WERI-Rb-1 (cell line): ENCODE measurements at regions not wholly inside any gene's neighbourhood (a gene's known extent, or its start where the extent isn't known, plus 50 kb on each side); places are given as distances from the start of the nearest gene placed in this dataset.

Source experiments
- DNase-seq: peaks from one replicate; pipeline ENCODE4 v3.0.0-alpha.2; 2020
- H3K27ac ChIP-seq: fragments of 250-450 bp; sonication (Bioruptor Pico); 2 replicates; pipeline ENCODE4 v1.5.1; 2020; ENCODE audit warnings: mild to moderate bottlenecking, moderate library complexity
- H3K27me3 ChIP-seq: fragments of 250-450 bp; sonication (Bioruptor Pico); 2 replicates; pipeline ENCODE4 v1.5.1; 2021; ENCODE audit warnings: mild to moderate bottlenecking, low read depth, moderate library complexity; ENCODE audit not compliant: insufficient read depth, severe bottlenecking
- H3K36me3 ChIP-seq: fragments of 250-450 bp; sonication (Bioruptor Pico); 2 replicates; pipeline ENCODE4 v1.5.1; 2020; ENCODE audit warnings: mild to moderate bottlenecking, moderate library complexity
- H3K4me3 ChIP-seq: 2 replicates; pipeline ENCODE4 v1.5.1; 2011; ENCODE audit warnings: low read depth, mild to moderate bottlenecking, control low read depth, low read length
- H3K9me3 ChIP-seq: fragments of 250-450 bp; sonication (Bioruptor Pico); 2 replicates; pipeline ENCODE4 v1.5.1; 2021; ENCODE audit warnings: mild to moderate bottlenecking, moderate library complexity; ENCODE audit not compliant: severe bottlenecking
- CTCF ChIP-seq: IDR thresholded peaks from 2 replicates; pipeline ENCODE4 v1.5.1; 2011; ENCODE audit warnings: low read depth, mild to moderate bottlenecking, control low read depth, inconsistent platforms, low read length

DNA sequence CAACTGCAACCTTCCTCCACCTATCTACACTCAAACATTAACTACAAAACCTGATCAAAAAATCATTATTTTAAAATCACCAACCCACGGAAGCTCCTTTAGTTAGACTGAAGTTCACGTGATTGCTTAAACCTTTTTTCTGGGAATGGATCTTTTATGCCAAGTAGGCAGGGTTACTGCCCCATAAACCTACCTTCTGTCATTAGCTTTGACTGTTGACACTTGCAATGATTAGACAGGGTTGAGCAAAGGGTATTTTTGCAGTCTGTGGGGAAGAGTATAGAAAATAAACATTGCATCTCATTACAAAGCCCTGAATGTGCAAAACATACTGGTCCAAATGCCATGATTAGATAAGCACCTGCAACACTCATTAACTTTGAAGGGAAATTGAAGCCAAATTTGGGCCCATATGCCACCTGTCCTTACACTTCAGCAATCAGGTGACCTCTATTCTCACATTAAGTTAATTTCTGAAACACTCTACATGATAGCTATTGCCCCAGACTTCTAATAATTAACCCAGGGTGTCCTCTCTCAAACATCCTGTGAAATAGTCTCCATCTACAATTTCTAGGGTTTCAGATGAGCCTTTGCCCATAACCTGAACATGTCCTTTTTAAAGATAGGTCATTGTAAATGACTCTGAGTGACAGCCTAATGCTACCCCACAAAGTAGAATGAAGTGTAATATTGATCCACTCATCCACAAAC is 156.0 kb upstream of the PLEKHG7 start:
- Histone ChIP-seq H3K27me3 (no peaks in the 10 kb centered on the region), H3K9me3 (no peaks in the 10 kb centered on the region), H3K36me3 (no peaks in the 10 kb centered on the region), H3K4me3 (no peak overlapping the region), H3K27ac (no peak overlapping the region)
- DNase-seq = no peak
- no peak for TF ChIP-seq CTCF

- H3K9me3 ChIP-seq = no peaks in the 10 kb centered on the region
- no peak for DNase-seq
- H3K27ac ChIP-seq = no peak overlapping the region
- no peaks in the 10 kb centered on the region for H3K27me3 ChIP-seq
- no peaks in the 10 kb centered on the region for H3K36me3 ChIP-seq
- no peak overlapping the region for H3K4me3 ChIP-seq
- no peak for TF ChIP-seq CTCF
These were observed 156.5 kb upstream of the PLEKHG7 start for GRCh38 chr12:92546259-92546634.

DNA sequence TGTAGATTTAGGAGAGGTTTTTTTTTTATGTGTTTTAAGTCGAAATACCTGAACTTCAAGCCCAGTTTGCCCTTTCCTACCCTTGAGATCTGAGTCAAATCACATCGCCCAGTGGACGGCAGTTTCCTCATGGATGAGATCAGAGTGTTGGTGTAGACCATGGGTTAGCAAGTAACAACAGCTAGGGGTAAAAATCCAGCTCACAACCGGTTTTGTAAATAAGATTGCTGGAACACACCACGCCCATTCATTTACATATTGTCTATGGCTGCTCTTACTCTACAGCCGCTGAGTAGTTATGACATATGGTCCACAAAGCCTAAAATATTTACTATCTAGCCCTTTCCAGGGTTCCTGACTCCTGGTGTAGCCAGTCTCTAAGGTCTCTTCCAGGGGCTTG is 158.5 kb upstream of the PLEKHG7 start:
- Histone ChIP-seq H3K27ac (no peak overlapping the region), H3K4me3 (no peak overlapping the region), H3K36me3 (no peaks in the 10 kb centered on the region), H3K9me3 (no peaks in the 10 kb centered on the region), H3K27me3 (no peaks in the 10 kb centered on the region)
- no peak for DNase-seq
- TF ChIP-seq CTCF = no peak

DNA sequence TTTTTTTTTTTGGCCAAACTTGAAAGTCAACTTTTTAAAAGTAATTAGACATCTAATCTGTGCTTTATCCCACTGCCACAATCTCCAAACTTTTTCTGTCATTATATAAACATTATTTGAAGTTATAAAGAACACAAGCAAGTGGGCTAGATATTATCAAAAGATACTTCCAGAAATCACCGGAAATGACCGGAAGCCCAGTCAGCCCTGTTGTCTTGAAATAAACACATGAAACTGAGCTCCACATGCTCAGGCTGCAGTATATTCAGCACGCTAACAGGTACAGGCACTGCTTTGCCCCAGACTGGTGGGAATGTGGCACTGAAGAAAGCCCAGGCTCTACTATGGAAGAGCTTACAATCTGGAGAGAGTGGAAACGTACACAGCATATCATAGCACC is 158.9 kb upstream of the PLEKHG7 start:
- Histone ChIP-seq H3K4me3 (no peak overlapping the region), H3K27ac (no peak overlapping the region)
- no peak for TF ChIP-seq CTCF

DNA sequence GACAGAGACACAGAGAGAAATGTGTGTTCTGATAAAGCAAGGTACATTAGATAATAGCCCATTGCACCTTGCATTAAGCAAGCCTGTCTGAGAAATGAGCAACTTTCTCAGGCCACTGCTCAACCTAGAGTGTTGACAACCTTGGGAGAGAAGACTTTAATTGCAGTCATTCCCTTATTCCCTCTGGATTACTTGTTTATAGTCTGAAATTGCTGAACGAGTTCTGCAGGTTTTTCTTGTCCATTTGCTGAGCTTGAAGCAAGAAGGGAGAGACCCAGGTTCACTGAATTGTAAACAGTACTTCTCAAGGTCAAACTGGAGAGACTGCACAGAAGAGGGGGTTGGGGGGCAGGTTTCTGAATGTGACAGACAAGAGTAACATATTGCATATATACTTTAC is 159.4 kb upstream of the PLEKHG7 start:
- no peaks in the 10 kb centered on the region for H3K27me3 ChIP-seq
- H3K4me3 ChIP-seq = no peak overlapping the region
- no peak overlapping the region for H3K27ac ChIP-seq
- TF ChIP-seq CTCF = no peak
- no peak for DNase-seq
- no peaks in the 10 kb centered on the region for H3K9me3 ChIP-seq
- H3K36me3 ChIP-seq = no peaks in the 10 kb centered on the region

More for the DNA sequence above, 158.9 kb upstream of the PLEKHG7 start:
- no peaks in the 10 kb centered on the region for H3K27me3 ChIP-seq
- no peaks in the 10 kb centered on the region for H3K9me3 ChIP-seq
- no peak for DNase-seq
- H3K36me3 ChIP-seq = no peaks in the 10 kb centered on the region

DNA sequence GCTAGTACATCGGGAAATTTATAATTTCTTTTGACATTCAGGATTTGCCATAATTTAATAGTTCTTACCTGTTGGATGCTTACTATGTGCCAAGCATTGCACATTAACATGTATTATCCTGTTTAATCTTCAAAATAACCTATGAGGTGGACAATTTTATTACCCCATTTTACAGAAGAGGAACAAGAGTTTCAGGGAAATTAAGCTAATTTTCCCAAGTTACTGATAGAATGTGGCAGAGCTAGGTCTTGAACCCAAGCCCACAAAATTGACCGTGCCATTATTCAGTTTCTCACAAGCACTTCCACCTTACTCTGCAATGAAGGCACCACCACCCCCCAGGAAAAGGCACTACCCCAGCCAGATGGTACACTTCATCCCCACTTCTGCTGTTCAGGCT is 161.1 kb upstream of the PLEKHG7 start:
- H3K9me3 ChIP-seq = no peaks in the 10 kb centered on the region
- H3K27me3 ChIP-seq = no peaks in the 10 kb centered on the region
- no peak overlapping the region for H3K27ac ChIP-seq
- no peak for DNase-seq
- H3K4me3 ChIP-seq = no peak overlapping the region
- TF ChIP-seq CTCF = no peak
- no peaks in the 10 kb centered on the region for H3K36me3 ChIP-seq
